ENCODE measurements at regions not wholly inside any gene's neighbourhood (a gene's known extent, or its start where the extent isn't known, plus 50 kb on each side); places are given as distances from the start of the nearest gene placed in this dataset.
"Not testable (repeated sequence)": the region's sequence is repeated elsewhere in the genome, so short reads cannot be mapped to it uniquely, and the experiment has no call there.

- H3K4me3 ChIP-seq (ENCODE audit: low read depth, low read length) = no peak overlapping the region
- DNase-seq (ENCODE audit: low read depth) = no peak
- TF ChIP-seq, protein P1, sequence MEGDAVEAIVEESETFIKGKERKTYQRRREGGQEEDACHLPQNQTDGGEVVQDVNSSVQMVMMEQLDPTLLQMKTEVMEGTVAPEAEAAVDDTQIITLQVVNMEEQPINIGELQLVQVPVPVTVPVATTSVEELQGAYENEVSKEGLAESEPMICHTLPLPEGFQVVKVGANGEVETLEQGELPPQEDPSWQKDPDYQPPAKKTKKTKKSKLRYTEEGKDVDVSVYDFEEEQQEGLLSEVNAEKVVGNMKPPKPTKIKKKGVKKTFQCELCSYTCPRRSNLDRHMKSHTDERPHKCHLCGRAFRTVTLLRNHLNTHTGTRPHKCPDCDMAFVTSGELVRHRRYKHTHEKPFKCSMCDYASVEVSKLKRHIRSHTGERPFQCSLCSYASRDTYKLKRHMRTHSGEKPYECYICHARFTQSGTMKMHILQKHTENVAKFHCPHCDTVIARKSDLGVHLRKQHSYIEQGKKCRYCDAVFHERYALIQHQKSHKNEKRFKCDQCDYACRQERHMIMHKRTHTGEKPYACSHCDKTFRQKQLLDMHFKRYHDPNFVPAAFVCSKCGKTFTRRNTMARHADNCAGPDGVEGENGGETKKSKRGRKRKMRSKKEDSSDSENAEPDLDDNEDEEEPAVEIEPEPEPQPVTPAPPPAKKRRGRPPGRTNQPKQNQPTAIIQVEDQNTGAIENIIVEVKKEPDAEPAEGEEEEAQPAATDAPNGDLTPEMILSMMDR (IDR thresholded peaks at IDR 0.05; ENCODE audit: low read depth, low read length, missing control alignments) = no peak
Measured at GRCh38 chr4:18106620-18107019, 85.1 kb upstream of the LCORL start.

GRCh38 chr4:18105030-18106011 is 83.8 kb upstream of the LCORL start:
- TF ChIP-seq, protein P1 (IDR thresholded peaks at IDR 0.05; ENCODE audit: low read depth, low read length, missing control alignments) = no peak
- H3K4me3 ChIP-seq (ENCODE audit: low read depth, low read length) = no peak overlapping the region
- DNase-seq (ENCODE audit: low read depth) = no peak

- no peak overlapping the region for H3K4me3 ChIP-seq (ENCODE audit: low read depth, low read length)
- no peak for DNase-seq (ENCODE audit: low read depth)
- TF ChIP-seq, protein P1 (IDR thresholded peaks at IDR 0.05; ENCODE audit: low read depth, low read length, missing control alignments) = no peak
Measured at GRCh38 chr4:18103876-18104605, 82.5 kb upstream of the LCORL start.

DNA sequence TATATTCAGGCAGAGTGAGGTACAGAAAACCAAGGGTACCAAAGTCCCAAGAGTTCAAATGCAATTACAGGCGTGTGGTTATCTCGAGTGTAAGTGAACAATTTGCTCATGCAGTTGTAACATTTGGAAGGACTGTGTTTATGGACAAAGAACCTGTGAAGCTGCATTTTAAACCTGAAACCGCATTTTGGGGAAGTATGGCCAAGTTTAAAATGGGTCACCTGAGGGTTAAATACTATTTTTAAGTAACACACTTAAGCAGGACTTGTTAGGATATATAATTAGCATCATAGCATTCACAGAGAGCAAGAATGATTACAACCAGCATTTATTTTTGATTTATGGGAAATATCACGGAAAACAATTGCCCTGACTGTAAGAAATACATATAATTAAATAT is 79.1 kb upstream of the LCORL start:
- H3K4me3 ChIP-seq (ENCODE audit: low read depth, low read length) = no peak overlapping the region
- peak; percentile 13 for DNase-seq (ENCODE audit: low read depth)
- TF ChIP-seq, protein P1 (IDR thresholded peaks at IDR 0.05; ENCODE audit: low read depth, low read length, missing control alignments) = no peak

GRCh38 chr4:18090447-18090846 is 68.9 kb upstream of the LCORL start:
- not testable (repeated sequence) for DNase-seq (ENCODE audit: low read depth)

GRCh38 chr4:18082236-18082635 is 60.7 kb upstream of the LCORL start:
- DNase-seq (ENCODE audit: low read depth) = no peak
- TF ChIP-seq, protein P1 (IDR thresholded peaks at IDR 0.05; ENCODE audit: low read depth, low read length, missing control alignments) = no peak
- no peak overlapping the region for H3K4me3 ChIP-seq (ENCODE audit: low read depth, low read length)

More at GRCh38 chr4:18090447-18090846, 68.9 kb upstream of the LCORL start:
- not testable (repeated sequence) for H3K4me3 ChIP-seq (ENCODE audit: low read depth, low read length)

DNA sequence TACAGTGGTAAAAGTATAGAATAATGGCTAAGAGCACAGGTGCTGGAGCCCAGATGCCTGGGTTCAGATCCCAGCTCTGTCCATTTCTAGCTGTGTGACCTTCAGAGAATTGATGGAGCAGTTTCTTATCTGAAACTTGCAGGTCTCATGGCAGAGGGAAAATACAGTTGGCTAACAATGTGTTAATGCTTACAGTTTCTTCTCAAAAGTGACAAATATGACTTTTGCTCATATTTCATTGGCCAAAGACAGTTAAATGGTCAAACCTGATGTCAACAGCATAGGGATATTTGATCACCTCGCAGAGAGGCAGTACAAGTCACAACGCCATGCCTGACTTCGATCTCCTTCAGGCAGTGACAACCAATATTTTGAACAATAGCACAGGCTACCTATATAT is 60.2 kb upstream of the LCORL start:
- TF ChIP-seq, protein P1 (IDR thresholded peaks at IDR 0.05; ENCODE audit: low read depth, low read length, missing control alignments) = no peak
- no peak overlapping the region for H3K4me3 ChIP-seq (ENCODE audit: low read depth, low read length)
- DNase-seq (ENCODE audit: low read depth) = no peak

Data from GM12864 (cell line).